CD1c-positive myeloid dendritic cell (primary cell): ENCODE measurements at regions not wholly inside any gene's neighbourhood (a gene's known extent, or its start where the extent isn't known, plus 50 kb on each side); places are given as distances from the start of the nearest gene placed in this dataset.

Experiments
- DNase-seq: peaks from one replicate; pipeline ENCODE4 v3.0.0-alpha.2; 2016; ENCODE audit errors: extremely low spot score

- DNase-seq = no peak
Measured at GRCh38 chr1:99571092-99571734, 74.7 kb upstream of the PALMD start.

GRCh38 chr1:99573431-99574217 lies 72.3 kb upstream of the PALMD start:
- DNase-seq = no peak

- DNase-seq = no peak
Measured at GRCh38 chr1:99577313-99577712, 68.6 kb upstream of the PALMD start.

GRCh38 chr1:99579691-99580172 lies 66.2 kb upstream of the PALMD start:
- no peak for DNase-seq

- no peak for DNase-seq
Measured at GRCh38 chr1:99580451-99580850, 65.5 kb upstream of the PALMD start.

GRCh38 chr1:99587008-99587407 lies 58.9 kb upstream of the PALMD start:
- DNase-seq = no peak

- no peak for DNase-seq
Measured at GRCh38 chr1:99589186-99589636, 56.7 kb upstream of the PALMD start.

- DNase-seq = no peak
Measured at GRCh38 chr1:99590578-99591209, 55.2 kb upstream of the PALMD start.

GRCh38 chr1:99591886-99592285 lies 54.0 kb upstream of the PALMD start:
- no peak for DNase-seq

- DNase-seq = no peak
Measured at GRCh38 chr1:99594205-99594604, 51.7 kb upstream of the PALMD start.

GRCh38 chr1:99595041-99595440 lies 50.9 kb upstream of the PALMD start:
- DNase-seq = no peak

- no peak for DNase-seq
Measured at GRCh38 chr1:99595441-99595840, 50.5 kb upstream of the PALMD start.
